ENCODE measurements at regions not wholly inside any gene's neighbourhood (a gene's known extent, or its start where the extent isn't known, plus 50 kb on each side); places are given as distances from the start of the nearest gene placed in this dataset.

DNA sequence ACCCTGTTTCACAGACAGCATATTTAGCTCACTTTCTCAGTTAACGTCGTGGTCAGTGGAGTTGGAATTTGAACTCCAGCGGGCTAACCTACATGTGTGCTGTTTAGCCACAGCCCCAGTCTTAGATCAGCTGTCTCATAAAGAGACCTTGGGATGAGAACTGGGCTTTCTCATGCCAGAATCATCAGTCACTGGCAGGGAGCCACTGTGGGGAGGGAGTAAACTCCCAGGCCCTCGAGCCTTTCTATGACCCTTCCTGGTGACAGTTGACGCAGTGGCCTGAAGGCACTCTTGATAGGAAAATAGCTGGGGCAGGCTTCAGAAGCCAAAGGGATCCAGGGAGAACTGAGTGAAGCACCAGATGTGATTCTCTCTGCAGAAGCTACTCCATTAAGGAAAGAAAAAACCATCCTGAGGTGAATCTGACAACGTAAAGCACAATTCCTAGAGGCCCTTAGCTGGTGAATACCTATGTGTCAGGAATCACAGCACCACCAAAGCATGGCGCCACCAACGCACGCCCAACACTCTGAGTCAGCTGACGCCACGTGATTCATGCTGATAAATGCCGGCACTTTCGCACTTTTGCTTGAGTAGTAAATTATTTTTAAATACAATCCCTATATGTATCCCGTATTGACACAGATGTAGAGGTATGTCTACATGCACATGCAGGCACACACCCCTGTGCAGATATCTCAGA is 279.6 kb upstream of the TMEM132C start:
- TF ChIP-seq, protein P1, sequence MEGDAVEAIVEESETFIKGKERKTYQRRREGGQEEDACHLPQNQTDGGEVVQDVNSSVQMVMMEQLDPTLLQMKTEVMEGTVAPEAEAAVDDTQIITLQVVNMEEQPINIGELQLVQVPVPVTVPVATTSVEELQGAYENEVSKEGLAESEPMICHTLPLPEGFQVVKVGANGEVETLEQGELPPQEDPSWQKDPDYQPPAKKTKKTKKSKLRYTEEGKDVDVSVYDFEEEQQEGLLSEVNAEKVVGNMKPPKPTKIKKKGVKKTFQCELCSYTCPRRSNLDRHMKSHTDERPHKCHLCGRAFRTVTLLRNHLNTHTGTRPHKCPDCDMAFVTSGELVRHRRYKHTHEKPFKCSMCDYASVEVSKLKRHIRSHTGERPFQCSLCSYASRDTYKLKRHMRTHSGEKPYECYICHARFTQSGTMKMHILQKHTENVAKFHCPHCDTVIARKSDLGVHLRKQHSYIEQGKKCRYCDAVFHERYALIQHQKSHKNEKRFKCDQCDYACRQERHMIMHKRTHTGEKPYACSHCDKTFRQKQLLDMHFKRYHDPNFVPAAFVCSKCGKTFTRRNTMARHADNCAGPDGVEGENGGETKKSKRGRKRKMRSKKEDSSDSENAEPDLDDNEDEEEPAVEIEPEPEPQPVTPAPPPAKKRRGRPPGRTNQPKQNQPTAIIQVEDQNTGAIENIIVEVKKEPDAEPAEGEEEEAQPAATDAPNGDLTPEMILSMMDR (conservative IDR thresholded peaks at IDR 0.05 in 1 of 2, IDR thresholded peaks at IDR 0.05 in 1 of 2; ENCODE audit: extremely low read depth in 1 of 2, insufficient read depth in 1 of 2, low read depth in 1 of 2, low read length in 2 of 2) = no peak
- no peak for TF ChIP-seq EZH2 (IDR thresholded peaks at IDR 0.05; ENCODE audit: borderline replicate concordance, low read length)

Measured in mammary epithelial cell (primary cell).